WTC11 (cell line): ENCODE measurements at regions not wholly inside any gene's neighbourhood (a gene's known extent, or its start where the extent isn't known, plus 50 kb on each side); places are given as distances from the start of the nearest gene placed in this dataset.

Experiments used
- CREB1 ChIP-seq: sonication (generic); formaldehyde crosslinking; IDR thresholded peaks from 2 replicates; pipeline ENCODE4 v1.8.0; 2023; ENCODE audit warnings: mild to moderate bottlenecking, missing genetic modification reagents
- GTF2I ChIP-seq: fragments of 250-450 bp; sonication (Bioruptor Pico); conservative IDR thresholded peaks from 2 replicates; pipeline ENCODE4 v1.4.0; 2021; ENCODE audit warnings: mild to moderate bottlenecking
- HMGA2 ChIP-seq: fragments of 250-450 bp; sonication (Bioruptor Pico); IDR thresholded peaks from 2 replicates; pipeline ENCODE4 v1.4.0; 2021; ENCODE audit warnings: mild to moderate bottlenecking, moderate library complexity
- MXD4 ChIP-seq: fragments of 250-450 bp; sonication (Bioruptor Pico); IDR thresholded peaks from 2 replicates; pipeline ENCODE4 v1.8.0; 2021; ENCODE audit warnings: mild to moderate bottlenecking, moderate library complexity, borderline replicate concordance
- NR2C2 ChIP-seq: sonication (generic); formaldehyde crosslinking; IDR thresholded peaks from 2 replicates; pipeline ENCODE4 v1.8.0; 2022; ENCODE audit warnings: mild to moderate bottlenecking, missing genetic modification reagents
- SP1 ChIP-seq: sonication (generic); formaldehyde crosslinking; conservative IDR thresholded peaks from 2 replicates; pipeline ENCODE4 v1.8.1; 2022; ENCODE audit warnings: missing genetic modification reagents
- TEAD4 ChIP-seq: sonication (generic); formaldehyde crosslinking; IDR thresholded peaks from 2 replicates; pipeline ENCODE4 v1.8.0; 2022; ENCODE audit warnings: mild to moderate bottlenecking, missing genetic modification reagents
- ZBTB21 ChIP-seq: sonication (generic); formaldehyde crosslinking; IDR thresholded peaks from 2 replicates; pipeline ENCODE4 v1.8.1; 2023; ENCODE audit warnings: mild to moderate bottlenecking, missing genetic modification reagents, borderline replicate concordance
- ZNF138 ChIP-seq: sonication (generic); formaldehyde crosslinking; conservative IDR thresholded peaks from 2 replicates; pipeline ENCODE4 v1.8.1; 2022; ENCODE audit warnings: mild to moderate bottlenecking, moderate library complexity, missing genetic modification reagents
- ZNF263 ChIP-seq: sonication (generic); formaldehyde crosslinking; IDR thresholded peaks from 2 replicates; pipeline ENCODE4 v1.8.1; 2022; ENCODE audit warnings: low read depth, mild to moderate bottlenecking, moderate library complexity, missing genetic modification reagents
- TF ChIP-seq, protein P1 (sequence below): fragments of 200-600 bp; IDR thresholded peaks from 2 replicates; pipeline ENCODE4 v1.8.0; 2022; ENCODE audit warnings: antibody characterized with exemption
- TF ChIP-seq, protein P2 (sequence below): sonication (generic); formaldehyde crosslinking; IDR thresholded peaks from 2 replicates; pipeline ENCODE4 v1.8.1; 2022; ENCODE audit warnings: mild to moderate bottlenecking, moderate library complexity, missing genetic modification reagents

DNA sequence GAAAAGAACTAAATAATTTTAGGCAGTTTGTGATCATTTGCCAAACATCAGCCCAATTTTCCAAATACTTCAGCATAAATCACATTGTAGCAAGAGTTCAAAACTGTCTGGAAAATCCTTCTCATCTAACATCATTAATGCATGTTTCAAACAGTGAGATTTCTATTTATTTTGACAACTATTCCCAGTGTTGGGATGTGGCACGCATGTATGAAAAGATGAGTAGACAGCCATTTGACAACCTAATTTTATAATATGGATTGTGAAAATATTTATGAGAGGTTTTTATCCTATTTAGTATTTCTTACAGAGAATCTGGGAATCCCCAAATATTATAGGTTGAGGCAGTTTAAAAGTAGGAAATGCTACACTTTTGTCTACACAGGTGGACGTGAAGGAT, 357.6 kb upstream of the ARID1B start:
- no peak for TF ChIP-seq TEAD4
- no peak for TF ChIP-seq MXD4 (CRISPR knock-in tag)
- TF ChIP-seq GTF2I (CRISPR knock-in tag): no peak
- TF ChIP-seq, protein P1, sequence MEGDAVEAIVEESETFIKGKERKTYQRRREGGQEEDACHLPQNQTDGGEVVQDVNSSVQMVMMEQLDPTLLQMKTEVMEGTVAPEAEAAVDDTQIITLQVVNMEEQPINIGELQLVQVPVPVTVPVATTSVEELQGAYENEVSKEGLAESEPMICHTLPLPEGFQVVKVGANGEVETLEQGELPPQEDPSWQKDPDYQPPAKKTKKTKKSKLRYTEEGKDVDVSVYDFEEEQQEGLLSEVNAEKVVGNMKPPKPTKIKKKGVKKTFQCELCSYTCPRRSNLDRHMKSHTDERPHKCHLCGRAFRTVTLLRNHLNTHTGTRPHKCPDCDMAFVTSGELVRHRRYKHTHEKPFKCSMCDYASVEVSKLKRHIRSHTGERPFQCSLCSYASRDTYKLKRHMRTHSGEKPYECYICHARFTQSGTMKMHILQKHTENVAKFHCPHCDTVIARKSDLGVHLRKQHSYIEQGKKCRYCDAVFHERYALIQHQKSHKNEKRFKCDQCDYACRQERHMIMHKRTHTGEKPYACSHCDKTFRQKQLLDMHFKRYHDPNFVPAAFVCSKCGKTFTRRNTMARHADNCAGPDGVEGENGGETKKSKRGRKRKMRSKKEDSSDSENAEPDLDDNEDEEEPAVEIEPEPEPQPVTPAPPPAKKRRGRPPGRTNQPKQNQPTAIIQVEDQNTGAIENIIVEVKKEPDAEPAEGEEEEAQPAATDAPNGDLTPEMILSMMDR: no peak
- no peak for TF ChIP-seq ZNF138 (CRISPR knock-in tag)
- TF ChIP-seq ZBTB21 (CRISPR knock-in tag): no peak
- TF ChIP-seq SP1 (CRISPR knock-in tag): no peak
- TF ChIP-seq, protein P2, sequence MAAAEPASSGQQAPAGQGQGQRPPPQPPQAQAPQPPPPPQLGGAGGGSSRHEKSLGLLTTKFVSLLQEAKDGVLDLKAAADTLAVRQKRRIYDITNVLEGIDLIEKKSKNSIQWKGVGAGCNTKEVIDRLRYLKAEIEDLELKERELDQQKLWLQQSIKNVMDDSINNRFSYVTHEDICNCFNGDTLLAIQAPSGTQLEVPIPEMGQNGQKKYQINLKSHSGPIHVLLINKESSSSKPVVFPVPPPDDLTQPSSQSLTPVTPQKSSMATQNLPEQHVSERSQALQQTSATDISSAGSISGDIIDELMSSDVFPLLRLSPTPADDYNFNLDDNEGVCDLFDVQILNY (CRISPR knock-in tag): no peak
- no peak for TF ChIP-seq NR2C2 (CRISPR knock-in tag)
- TF ChIP-seq CREB1 (CRISPR knock-in tag): no peak
- TF ChIP-seq ZNF263: no peak
- no peak for TF ChIP-seq HMGA2 (CRISPR knock-in tag)
